SK-N-SH (cell line): ENCODE measurements at regions not wholly inside any gene's neighbourhood (a gene's known extent, or its start where the extent isn't known, plus 50 kb on each side); places are given as distances from the start of the nearest gene placed in this dataset.

Experiments used
- CTCF ChIA-PET: fragments of 300-600, 350-600 bp; formaldehyde crosslinking; extraction: SDS; loops from one replicate; lab custom pipeline; 2021; lab: Yijun Ruan, JAX
- POLR2A ChIA-PET: fragments of 350-600 bp; sonication (Branson Sonifier 250); formaldehyde crosslinking; extraction: SDS; loops from one replicate; lab custom pipeline; 2020; ENCODE audit warnings: antibody characterized with exemption, inconsistent platforms; lab: Yijun Ruan, JAX
- DNase-seq: peaks from one replicate; pipeline ENCODE4 v3.0.0; 2012
- H2AFZ ChIP-seq: fragments of 200-600 bp; sonication (generic); 2 replicates; pipeline ENCODE4 v1.8.1; 2016; ENCODE audit warnings: antibody characterized with exemption, mild to moderate bottlenecking, low read depth
- H3F3A ChIP-seq: fragments of 200-600 bp; sonication (generic); replicated peaks from 2 replicates; pipeline ENCODE3; 2016; ENCODE audit warnings: antibody characterized with exemption, mild to moderate bottlenecking; ENCODE audit not compliant: insufficient read depth
- H3K27ac ChIP-seq, 2 experiments: fragments of 200-500 bp in 1 of 2; fragments of 200-600 bp in 1 of 2; sonication (Bioruptor generic) in 1 of 2; sonication (generic), shearing (Covaris generic) in 1 of 2; 2 replicates each; pipeline versions ENCODE4 v1.5.1 to v1.6.1; 2014 to 2016; ENCODE audit warnings: low read depth in 2 of 2, inconsistent platforms in 1 of 2, low read length in 1 of 2, mild to moderate bottlenecking in 1 of 2, mixed read lengths in 1 of 2
- H3K27me3 ChIP-seq: fragments of 200-600 bp; sonication (generic), shearing (Covaris generic); 2 replicates; pipeline ENCODE4 v1.6.1; 2016; ENCODE audit warnings: mixed run types; ENCODE audit not compliant: insufficient read depth
- H3K36me3 ChIP-seq, 2 experiments: fragments of 200-500 bp in 1 of 2; fragments of 200-600 bp in 1 of 2; sonication (Bioruptor generic) in 1 of 2; sonication (generic) in 1 of 2; replicated peaks in 1 of 2; 2 replicates each; pipeline versions ENCODE3 to v1.5.1; 2014 to 2016; ENCODE audit warnings: low read length in 1 of 2, mild to moderate bottlenecking in 1 of 2; ENCODE audit not compliant: insufficient read depth in 2 of 2, control insufficient read depth in 1 of 2
- H3K4me1 ChIP-seq, 2 experiments: fragments of 200-500 bp in 1 of 2; fragments of 200-600 bp in 1 of 2; sonication (Bioruptor generic) in 1 of 2; sonication (generic), shearing (Covaris generic) in 1 of 2; 2 replicates each; pipeline versions ENCODE4 v1.5.1 to v1.6.1; 2014 to 2016; ENCODE audit warnings: low read depth in 1 of 2, low read length in 1 of 2, mixed run types in 1 of 2; ENCODE audit not compliant: insufficient read depth in 2 of 2, control insufficient read depth in 1 of 2
- H3K4me2 ChIP-seq: fragments of 200-600 bp; sonication (generic), shearing (Covaris generic); 2 replicates; pipeline ENCODE4 v1.6.1; 2017; ENCODE audit warnings: mixed run types
- H3K4me3 ChIP-seq, 2 experiments: fragments of 200-500 bp in 1 of 2; fragments of 200-600 bp in 1 of 2; sonication (Bioruptor generic) in 1 of 2; sonication (generic), shearing (Covaris generic) in 1 of 2; 2 replicates each; pipeline versions ENCODE4 v1.5.1 to v1.8.1; 2014 to 2016; ENCODE audit warnings: low read depth in 2 of 2, inconsistent platforms in 1 of 2, low read length in 1 of 2, mild to moderate bottlenecking in 1 of 2, mixed read lengths in 1 of 2, moderate library complexity in 1 of 2
- H3K79me2 ChIP-seq: fragments of 200-600 bp; sonication (generic); 2 replicates; pipeline ENCODE4 v1.8.1; 2017; ENCODE audit warnings: mild to moderate bottlenecking; ENCODE audit not compliant: insufficient read depth
- H3K9ac ChIP-seq: fragments of 200-600 bp; sonication (generic); 2 replicates; pipeline ENCODE4 v1.6.1; 2017; ENCODE audit warnings: mixed run types
- H3K9me2 ChIP-seq: fragments of 200-600 bp; sonication (generic); 2 replicates; pipeline ENCODE4 v1.6.1; 2017; ENCODE audit warnings: mixed run types
- H3K9me3 ChIP-seq: fragments of 200-600 bp; sonication (generic); 2 replicates; pipeline ENCODE4 v1.6.1; 2017; ENCODE audit warnings: mixed run types, mild to moderate bottlenecking, moderate library complexity
- H4K20me1 ChIP-seq: fragments of 200-600 bp; sonication (generic); 2 replicates; pipeline ENCODE4 v1.6.1; 2017; ENCODE audit warnings: mild to moderate bottlenecking, mixed run types; ENCODE audit not compliant: insufficient read depth
- FOSL2 ChIP-seq: IDR thresholded peaks from 2 replicates; pipeline ENCODE4 v1.4.0; 2012; ENCODE audit warnings: low read depth, mild to moderate bottlenecking, moderate library complexity, borderline replicate concordance
- FOXJ3 ChIP-seq: sonication (generic); formaldehyde crosslinking; IDR thresholded peaks from 2 replicates; pipeline ENCODE4 v1.5.1; 2020; ENCODE audit warnings: mild to moderate bottlenecking, missing genetic modification reagents
- FOXM1 ChIP-seq: IDR thresholded peaks from 2 replicates; pipeline ENCODE4 v1.4.0; 2012; ENCODE audit warnings: low read depth, mild to moderate bottlenecking
- GABPA ChIP-seq: IDR thresholded peaks from 2 replicates; pipeline ENCODE4 v1.4.0; 2012; ENCODE audit warnings: low read depth, mild to moderate bottlenecking
- IRF3 ChIP-seq: fragments of 150-350 bp; IDR thresholded peaks from 2 replicates; pipeline ENCODE4 v1.6.1; 2016; ENCODE audit warnings: mild to moderate bottlenecking, low read depth, low read length
- JUND ChIP-seq: IDR thresholded peaks from 2 replicates; pipeline ENCODE4 v1.4.0; 2012
- MEF2A ChIP-seq: IDR thresholded peaks from 2 replicates; pipeline ENCODE4 v1.4.0; 2012; ENCODE audit warnings: low read depth, borderline replicate concordance
- MXI1 ChIP-seq: IDR thresholded peaks from 2 replicates; pipeline ENCODE4 v1.6.1; 2012; ENCODE audit warnings: mild to moderate bottlenecking, low read depth, low read length, improper control_type of control experiment
- NRF1 ChIP-seq: IDR thresholded peaks from 2 replicates; pipeline ENCODE4 v1.6.1; 2012; ENCODE audit warnings: low read depth, mild to moderate bottlenecking, low read length
- RCOR1 ChIP-seq: fragments of 150-350 bp; IDR thresholded peaks from 2 replicates; pipeline ENCODE4 v1.6.1; 2017; ENCODE audit warnings: antibody characterized with exemption, low read length
- REST ChIP-seq: IDR thresholded peaks from 2 replicates; pipeline ENCODE4 v1.6.1; 2012; ENCODE audit warnings: mild to moderate bottlenecking, low read depth, low read length, moderate library complexity
- RFX5 ChIP-seq: IDR thresholded peaks from 2 replicates; pipeline ENCODE4 v1.6.1; 2012; ENCODE audit warnings: mild to moderate bottlenecking, improper control_type of control experiment, low read length
- RXRA ChIP-seq: IDR thresholded peaks from 2 replicates; pipeline ENCODE4 v1.4.0; 2012; ENCODE audit warnings: low read depth, mild to moderate bottlenecking, borderline replicate concordance
- SIN3A ChIP-seq: IDR thresholded peaks from 2 replicates; pipeline ENCODE4 v1.6.1; 2012; ENCODE audit warnings: low read depth, mild to moderate bottlenecking, low read length, moderate library complexity, borderline replicate concordance
- TAF1 ChIP-seq: IDR thresholded peaks from 2 replicates; pipeline ENCODE4 v1.6.1; 2012; ENCODE audit warnings: low read depth, mild to moderate bottlenecking, low read length, moderate library complexity, borderline replicate concordance
- TCF12 ChIP-seq: IDR thresholded peaks from 2 replicates; pipeline ENCODE4 v1.4.0; 2012
- TEAD4 ChIP-seq: IDR thresholded peaks from 2 replicates; pipeline ENCODE4 v1.4.0; 2012; ENCODE audit warnings: mild to moderate bottlenecking, borderline replicate concordance; ENCODE audit not compliant: insufficient read depth
- USF1 ChIP-seq: IDR thresholded peaks from 2 replicates; pipeline ENCODE4 v1.4.0; 2012; ENCODE audit warnings: low read depth, borderline replicate concordance
- YY1 ChIP-seq: IDR thresholded peaks from 2 replicates; pipeline ENCODE4 v1.4.0; 2012; ENCODE audit warnings: low read depth, mild to moderate bottlenecking
- ZBTB33 ChIP-seq: IDR thresholded peaks from 2 replicates; pipeline ENCODE4 v1.4.0; 2012; ENCODE audit warnings: low read depth, borderline replicate concordance
- WGBS: methylation state at CpG from one replicate; pipeline ENCODE4 v1.1.6; 2017; ENCODE audit warnings: low lambda C conversion rate; 5-methylcytosine and 5-hydroxymethylcytosine counted together

- H2AFZ ChIP-seq: no peak overlapping the region
- H3K9me3 ChIP-seq: no peaks in the 10 kb centered on the region
- H3K27me3 ChIP-seq: no peaks in the 10 kb centered on the region
- CTCF ChIA-PET: interaction anchor here (0.9 to 1.4 kb wide), 2 partner anchors 18 to 76 kb away, joined by 3 to 4 read pairs; no protein-coding TSS in a partner anchor
- DNase-seq: no peak
- TF ChIP-seq NRF1 (no peak), TCF12 (no peak), GABPA (no peak), REST (no peak), USF1 (no peak), FOXJ3 (CRISPR knock-in tag) (no peak), JUND (no peak), MXI1 (no peak), TAF1 (no peak), YY1 (no peak), RCOR1 (no peak), FOXM1 (no peak), RFX5 (no peak), RXRA (no peak)
- H3K9ac ChIP-seq: no peak overlapping the region
- H3K4me2 ChIP-seq: no peak overlapping the region
- no peak overlapping the region for H3K4me3 ChIP-seq
- no peaks in the 10 kb centered on the region for H3K36me3 ChIP-seq
- 84% methylated on average over 6 of the region's 6 CpGs for WGBS
- POLR2A ChIA-PET: no interaction called here
- H3K27ac ChIP-seq: no peak overlapping the region
- H3K4me1 ChIP-seq: peaks cover 0 to 4% of the 10 kb centered on the region in 2 experiments; a peak in 1 of 4 replicates
- no peaks in the 10 kb centered on the region for H3K9me2 ChIP-seq
- no peaks in the 10 kb centered on the region for H4K20me1 ChIP-seq
- H3F3A ChIP-seq: no peaks in the 10 kb centered on the region
- no peaks in the 10 kb centered on the region for H3K79me2 ChIP-seq
Observed at GRCh38 chr5:174392892-174393291, 331.5 kb upstream of the MSX2 start.

GRCh38 chr5:174396541-174396940, 327.8 kb upstream of the MSX2 start:
- Histone ChIP-seq H3K4me3 (no peak overlapping the region), H4K20me1 (no peaks in the 10 kb centered on the region), H3F3A (no peaks in the 10 kb centered on the region), H3K27me3 (no peaks in the 10 kb centered on the region), H3K4me2 (no peak overlapping the region), H3K9ac (no peak overlapping the region), H2AFZ (no peak overlapping the region), H3K9me2 (no peaks in the 10 kb centered on the region), H3K9me3 (no peaks in the 10 kb centered on the region), H3K36me3 (no peaks in the 10 kb centered on the region), H3K79me2 (no peaks in the 10 kb centered on the region), H3K27ac (no peak overlapping the region), H3K4me1 (peaks cover 0 to 2% of the 10 kb centered on the region in 2 experiments; a peak in 1 of 4 replicates)
- CTCF ChIA-PET: interaction anchor here (0.8 to 1.7 kb wide), 4 partner anchors 11 to 23 kb away, joined by 3 to 8 read pairs (median 3); no protein-coding TSS in a partner anchor
- WGBS: 68% methylated on average over 4 of the region's 4 CpGs
- POLR2A ChIA-PET: no interaction called here
- DNase-seq: no peak
- no peak for TF ChIP-seq RXRA
- no peak for TF ChIP-seq IRF3
- TF ChIP-seq FOXM1: no peak
- no peak for TF ChIP-seq MEF2A
- no peak for TF ChIP-seq ZBTB33
- no peak for TF ChIP-seq TEAD4
- no peak for TF ChIP-seq FOSL2
- TF ChIP-seq RCOR1: no peak
- TF ChIP-seq SIN3A: no peak
